Sigmoid colon (tissue), 3 donors: ENCODE measurements at regions not wholly inside any gene's neighbourhood (a gene's known extent, or its start where the extent isn't known, plus 50 kb on each side); places are given as distances from the start of the nearest gene placed in this dataset.

Experiments
- CTCF ChIP-seq, 4 experiments: fragments of 450-650 bp in 3 of 4; fragments of 200-600 bp in 1 of 4; IDR thresholded peaks; one replicate each; pipeline ENCODE4 v1.5.1; 2016 to 2019; ENCODE audit warnings: antibody characterized with exemption in 4 of 4, mild to moderate bottlenecking in 3 of 4, moderate library complexity in 2 of 4
- POLR2A ChIP-seq, 2 donors: fragments of 450-650 bp; IDR thresholded peaks; one replicate each; pipeline ENCODE4 v1.6.1; 2016; ENCODE audit warnings: antibody characterized with exemption in 2 of 2, mild to moderate bottlenecking in 2 of 2, moderate library complexity in 2 of 2

GRCh38 chr3:115523458-115523857 is 99.9 kb upstream of the GAP43 start:
- no peak for TF ChIP-seq CTCF (IDR thresholded peaks at IDR 0.05)
- no peak for TF ChIP-seq POLR2A (IDR thresholded peaks at IDR 0.05)
